ENCODE measurements at regions not wholly inside any gene's neighbourhood (a gene's known extent, or its start where the extent isn't known, plus 50 kb on each side); places are given as distances from the start of the nearest gene placed in this dataset.

DNA sequence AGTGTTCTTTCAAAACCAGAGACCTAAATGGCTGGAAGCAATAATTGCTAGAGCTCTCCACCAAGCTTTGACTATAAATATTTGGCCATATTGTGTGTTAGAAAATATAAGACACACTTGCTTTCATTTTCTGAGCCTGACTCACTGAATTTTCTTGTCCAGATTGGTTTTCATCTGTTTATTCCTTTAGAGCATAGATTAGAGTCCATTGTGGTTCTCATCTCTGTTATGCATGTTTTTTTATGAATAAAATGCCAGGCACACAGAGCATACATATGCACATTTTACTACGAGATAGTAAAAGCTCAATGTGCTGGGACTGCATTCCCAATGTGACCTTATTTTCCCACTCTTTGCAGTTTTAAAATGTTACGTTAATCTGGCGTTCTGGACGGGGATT, 115.3 kb upstream of the MLIP start:
- no peak for DNase-seq (ENCODE audit: low spot score in 2 of 2)
- WGBS, 2 donors = 69 to 74% methylated on average over 4 of the region's 4 CpGs
- H3K27me3 ChIP-seq = no peaks in the 10 kb centered on the region
- H3K27ac ChIP-seq = no peak overlapping the region
- H3K36me3 ChIP-seq = no peaks in the 10 kb centered on the region
- H3K4me3 ChIP-seq = no peak overlapping the region
- TF ChIP-seq EP300 (IDR thresholded peaks at IDR 0.05) (no peak), CTCF (IDR thresholded peaks at IDR 0.05) (no peak), POLR2A (IDR thresholded peaks at IDR 0.05) (no peak)
- H3K9me3 ChIP-seq = no peaks in the 10 kb centered on the region
- peaks cover 0 to 6% (median 0%) of the 10 kb centered on the region in 4 donors for H3K4me1 ChIP-seq

DNA sequence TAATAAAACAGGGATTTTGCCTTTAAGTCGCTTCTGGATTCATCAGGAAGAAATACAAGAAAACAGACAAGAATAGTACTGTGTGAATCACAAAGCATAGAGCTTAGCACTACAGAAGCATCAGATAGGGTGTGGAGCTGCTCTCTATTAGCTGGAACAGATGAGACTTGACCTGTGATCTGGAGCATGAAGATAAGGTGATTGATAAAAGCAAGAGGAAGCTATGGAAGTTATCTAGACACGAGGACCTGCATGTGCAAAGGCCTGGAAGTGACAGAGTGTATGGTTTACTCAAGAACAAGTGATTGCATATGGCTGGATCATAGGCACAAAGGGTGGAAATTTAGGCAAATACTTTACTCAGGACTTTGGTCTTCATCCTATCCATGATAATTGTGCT, 112.9 kb upstream of the MLIP start:
- no peak for TF ChIP-seq EP300 (IDR thresholded peaks at IDR 0.05)
- TF ChIP-seq CTCF (IDR thresholded peaks at IDR 0.05) = no peak
- no peak for TF ChIP-seq POLR2A (IDR thresholded peaks at IDR 0.05)
- Histone ChIP-seq H3K27ac (peak overlapping the region in 1 of 4 donors; percentile 2), H3K36me3 (no peaks in the 10 kb centered on the region), H3K4me3 (no peak overlapping the region), H3K9me3 (no peaks in the 10 kb centered on the region), H3K4me1 (peaks cover 0 to 6% (median 0%) of the 10 kb centered on the region in 4 donors), H3K27me3 (no peaks in the 10 kb centered on the region)
- no peak for DNase-seq (ENCODE audit: low spot score in 2 of 2)
- WGBS, 2 donors = 87% methylated on average over 2 of the region's 2 CpGs

- Histone ChIP-seq H3K4me3 (no peak overlapping the region), H3K27ac (no peak overlapping the region), H3K9me3 (no peaks in the 10 kb centered on the region), H3K36me3 (no peaks in the 10 kb centered on the region), H3K4me1 (peaks cover 0 to 6% (median 0%) of the 10 kb centered on the region in 4 donors), H3K27me3 (no peaks in the 10 kb centered on the region)
- DNase-seq (ENCODE audit: low spot score in 2 of 2) = no peak
- TF ChIP-seq EP300 (IDR thresholded peaks at IDR 0.05) = no peak
- no peak for TF ChIP-seq CTCF (IDR thresholded peaks at IDR 0.05)
- no peak for TF ChIP-seq POLR2A (IDR thresholded peaks at IDR 0.05)
- WGBS, 2 donors = 89 to 91% methylated on average over 8 of the region's 8 CpGs
Measured at GRCh38 chr6:53999088-53999755, 112.0 kb upstream of the MLIP start.

GRCh38 chr6:54002116-54002515, 109.1 kb upstream of the MLIP start:
- Histone ChIP-seq H3K27me3 (no peaks in the 10 kb centered on the region), H3K27ac (no peak overlapping the region), H3K9me3 (no peaks in the 10 kb centered on the region), H3K4me1 (peaks cover 0 to 6% (median 0%) of the 10 kb centered on the region in 4 donors), H3K36me3 (no peaks in the 10 kb centered on the region), H3K4me3 (no peak overlapping the region)
- WGBS, 2 donors = 73 to 77% methylated on average over 1 of the region's 1 CpG
- TF ChIP-seq POLR2A (IDR thresholded peaks at IDR 0.05) (no peak), EP300 (IDR thresholded peaks at IDR 0.05) (no peak), CTCF (IDR thresholded peaks at IDR 0.05) (no peak)
- no peak for DNase-seq (ENCODE audit: low spot score in 2 of 2)

- no peak overlapping the region for H3K27ac ChIP-seq
- no peaks in the 10 kb centered on the region for H3K9me3 ChIP-seq
- no peak for TF ChIP-seq CTCF (IDR thresholded peaks at IDR 0.05)
- no peak for TF ChIP-seq EP300 (IDR thresholded peaks at IDR 0.05)
- no peak for TF ChIP-seq POLR2A (IDR thresholded peaks at IDR 0.05)
Measured at GRCh38 chr6:54003316-54003715, 107.9 kb upstream of the MLIP start.

More at GRCh38 chr6:54003316-54003715, 107.9 kb upstream of the MLIP start:
- WGBS, 2 donors = 66 to 67% methylated on average over 1 of the region's 1 CpG
- Histone ChIP-seq H3K36me3 (no peaks in the 10 kb centered on the region), H3K4me3 (no peak overlapping the region), H3K27me3 (no peaks in the 10 kb centered on the region), H3K4me1 (peaks cover 0 to 6% (median 0%) of the 10 kb centered on the region in 4 donors)
- no peak for DNase-seq (ENCODE audit: low spot score in 2 of 2)

Measured in tibial nerve (tissue), 4 donors.